Skin of body (tissue), 1 donor: ENCODE measurements at regions not wholly inside any gene's neighbourhood (a gene's known extent, or its start where the extent isn't known, plus 50 kb on each side); places are given as distances from the start of the nearest gene placed in this dataset.
A peak's percentile ranks its signal among the peaks of the same experiment; 100 is the strongest.

Experiments
- DNase-seq: peaks from one replicate; lab custom pipeline; 2025; lab: John Stamatoyannopoulos, UW

GRCh38 chr11:119941171-119941570 is 196.7 kb downstream of the TRIM29 start:
- DNase-seq, result no peak

GRCh38 chr11:119940401-119940976 is 197.4 kb downstream of the TRIM29 start:
- no peak for DNase-seq

GRCh38 chr11:119937412-119937811 is 200.5 kb downstream of the TRIM29 start:
- no peak for DNase-seq

GRCh38 chr11:119936426-119936825 is 201.5 kb downstream of the TRIM29 start:
- DNase-seq, result no peak

- no peak for DNase-seq
These were observed 202.5 kb downstream of the TRIM29 start for GRCh38 chr11:119935349-119935925.

- DNase-seq, result no peak
These were observed 203.0 kb downstream of the TRIM29 start for GRCh38 chr11:119934866-119935265.

- DNase-seq, result no peak
These were observed 203.6 kb downstream of the TRIM29 start for GRCh38 chr11:119934267-119934666.

GRCh38 chr11:119933584-119933983 is 204.3 kb downstream of the TRIM29 start:
- DNase-seq, result no peak

- DNase-seq, result peak; percentile 6
These were observed 204.0 kb upstream of the NECTIN1 start for GRCh38 chr11:119932828-119933562.

GRCh38 chr11:119928047-119928446 is 199.0 kb upstream of the NECTIN1 start:
- no peak for DNase-seq

GRCh38 chr11:119924017-119924416 is 195.0 kb upstream of the NECTIN1 start:
- no peak for DNase-seq

GRCh38 chr11:119921571-119921970 is 192.6 kb upstream of the NECTIN1 start:
- no peak for DNase-seq

GRCh38 chr11:119920666-119921387 is 191.8 kb upstream of the NECTIN1 start:
- no peak for DNase-seq

GRCh38 chr11:119919656-119920055 is 190.7 kb upstream of the NECTIN1 start:
- no peak for DNase-seq

- DNase-seq, result no peak
These were observed 189.3 kb upstream of the NECTIN1 start for GRCh38 chr11:119918347-119918746.

- DNase-seq, result no peak
These were observed 187.6 kb upstream of the NECTIN1 start for GRCh38 chr11:119916568-119916967.

- no peak for DNase-seq
These were observed 183.2 kb upstream of the NECTIN1 start for GRCh38 chr11:119912229-119912628.

GRCh38 chr11:119910650-119911049 is 181.7 kb upstream of the NECTIN1 start:
- no peak for DNase-seq

GRCh38 chr11:119910051-119910450 is 181.1 kb upstream of the NECTIN1 start:
- no peak for DNase-seq

GRCh38 chr11:119909495-119909894 is 180.5 kb upstream of the NECTIN1 start:
- DNase-seq, result no peak

GRCh38 chr11:119909077-119909476 is 180.1 kb upstream of the NECTIN1 start:
- DNase-seq, result no peak

GRCh38 chr11:119908573-119908904 is 179.5 kb upstream of the NECTIN1 start:
- DNase-seq, result no peak
